Stimulated activated CD4-positive, alpha-beta T cell treated with anti-CD3 and anti-CD28 coated beads, Interleukin-12 subunit alpha, Interleukin-12 subunit beta, amount 100 ng/mL, for 48 hours (primary cell): ENCODE measurements at regions not wholly inside any gene's neighbourhood (a gene's known extent, or its start where the extent isn't known, plus 50 kb on each side); places are given as distances from the start of the nearest gene placed in this dataset.
"Not testable (repeated sequence)": the region's sequence is repeated elsewhere in the genome, so short reads cannot be mapped to it uniquely, and the experiment has no call there.

Experiments used
- DNase-seq, 3 donors: peaks; one replicate each; pipeline ENCODE4 v3.0.0-alpha.2; 2020; ENCODE audit warnings: low read depth in 2 of 3, low spot score in 1 of 3

DNA sequence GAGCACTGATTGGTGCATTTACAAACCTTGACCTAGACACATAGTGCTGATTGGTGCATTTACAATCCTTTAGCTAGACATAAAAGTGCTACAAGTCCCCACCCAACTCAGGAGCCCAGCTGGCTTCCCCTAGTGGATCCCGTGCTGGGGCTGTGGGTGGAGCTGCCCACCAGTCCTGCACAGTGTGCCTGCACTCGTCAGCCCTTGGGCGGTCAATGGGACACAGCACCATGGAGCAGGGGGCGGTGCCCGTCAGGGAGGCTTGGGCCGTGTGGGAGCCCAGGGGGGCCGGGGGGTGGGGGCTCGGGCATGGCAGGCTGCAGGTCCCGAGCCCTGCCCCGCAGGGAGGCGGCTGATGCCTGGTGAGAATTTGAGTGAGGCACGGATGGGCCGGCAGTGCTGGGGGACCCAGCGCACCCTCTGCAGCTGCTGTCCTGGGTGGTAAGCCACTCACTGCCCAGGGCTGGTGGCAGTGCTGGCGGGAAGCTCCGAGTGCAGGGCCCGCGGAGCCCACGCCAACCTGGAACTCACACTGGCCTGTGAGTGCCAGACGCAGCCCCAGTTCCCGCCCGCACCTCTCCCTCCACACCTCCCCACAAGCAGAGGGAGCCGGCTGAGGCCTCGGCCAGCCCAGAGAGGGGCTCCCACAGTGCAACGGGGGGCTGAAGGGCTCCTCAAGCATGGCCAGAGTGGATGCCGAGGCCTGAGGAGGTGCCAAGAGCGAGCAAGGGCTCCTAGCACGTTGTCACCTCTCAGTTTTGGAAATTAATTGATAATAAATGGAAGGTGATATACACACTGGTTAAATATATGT, 207.7 kb downstream of the RAP2B start:
- no peak for DNase-seq

DNA sequence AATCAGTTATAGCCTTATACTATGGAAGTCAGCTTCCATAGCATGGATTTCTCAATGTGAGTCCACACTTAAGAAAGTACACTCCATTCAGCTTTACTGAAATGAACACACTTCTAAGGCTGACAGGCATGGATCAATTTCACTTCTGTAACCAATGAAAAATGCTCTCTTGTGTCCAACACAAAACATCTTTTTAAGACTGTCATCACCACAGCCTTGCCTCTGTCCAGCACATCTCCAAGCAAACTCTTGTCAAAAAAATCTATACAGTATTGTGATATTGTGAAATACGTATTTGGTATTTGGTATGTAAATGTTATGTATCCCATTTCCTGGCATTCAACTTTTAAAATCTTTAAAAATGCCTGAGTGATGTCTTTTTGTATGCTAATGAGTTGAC, 208.7 kb downstream of the RAP2B start:
- no peak for DNase-seq

GRCh38 chr3:153372326-153372725, 210.3 kb downstream of the RAP2B start:
- DNase-seq = no peak

- DNase-seq = no peak
Observed at GRCh38 chr3:153373606-153374005, 211.6 kb downstream of the RAP2B start.

DNA sequence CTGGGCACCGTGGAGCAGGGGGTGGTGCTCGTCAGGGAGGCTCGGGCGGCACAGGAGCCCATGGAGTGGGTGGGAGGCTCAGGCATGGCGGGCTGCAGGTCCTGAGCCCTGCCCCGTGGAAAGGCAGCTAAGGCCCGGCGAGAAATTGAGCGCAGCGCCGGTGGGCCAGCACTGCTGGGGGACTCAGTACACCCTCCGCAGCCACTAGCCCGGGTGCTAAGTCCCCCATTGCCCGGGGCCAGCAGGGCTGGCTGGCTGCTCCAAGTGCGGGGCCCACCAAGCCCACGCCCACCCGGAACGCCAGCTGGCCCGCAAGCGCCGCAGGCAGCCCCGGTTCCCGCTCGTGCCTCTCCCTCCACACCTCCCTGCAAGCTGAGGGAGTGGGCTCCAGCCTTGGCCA, 216.3 kb downstream of the RAP2B start:
- DNase-seq = not testable (repeated sequence)

DNA sequence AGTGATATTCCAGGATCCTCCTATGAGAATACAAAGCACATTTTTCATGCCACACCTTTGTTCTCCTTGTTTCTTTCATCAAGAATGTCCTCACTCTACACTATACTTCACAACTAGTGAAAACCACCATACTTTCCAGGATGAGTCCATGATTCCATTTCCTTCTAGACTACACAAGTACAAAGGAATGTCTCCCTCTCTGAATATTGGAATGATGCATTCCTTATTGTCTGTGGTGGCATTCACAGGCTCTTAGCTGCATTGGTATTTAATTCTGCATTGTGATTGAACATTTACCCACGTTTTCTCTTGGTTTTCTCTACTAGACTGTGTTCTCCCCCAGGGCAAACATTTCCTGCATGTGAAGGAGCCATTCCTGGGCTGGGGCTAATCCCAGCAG, 217.5 kb downstream of the RAP2B start:
- no peak for DNase-seq

- no peak for DNase-seq
Observed at GRCh38 chr3:153385343-153385742, 223.3 kb downstream of the RAP2B start.

DNA sequence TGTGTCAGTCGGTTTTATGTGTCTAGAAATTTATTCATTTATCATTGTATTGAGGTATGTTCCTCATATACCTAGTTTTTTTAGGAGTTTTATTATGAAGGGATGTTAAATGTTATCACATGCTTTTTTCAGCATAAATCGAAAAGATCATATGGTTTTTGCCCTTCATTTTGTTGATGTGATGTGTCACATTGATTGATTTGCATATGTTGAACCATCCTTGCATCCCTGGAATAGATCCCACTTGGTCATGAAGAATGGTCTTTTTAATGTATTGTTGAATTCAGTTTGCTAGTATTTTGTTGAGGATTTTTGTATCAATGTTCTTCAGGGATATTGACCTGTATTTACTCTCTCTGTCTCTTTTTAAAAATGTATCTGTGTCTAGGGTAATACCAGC, 230.3 kb downstream of the RAP2B start:
- no peak for DNase-seq

GRCh38 chr3:153394017-153394416, 232.0 kb downstream of the RAP2B start:
- DNase-seq = no peak

- DNase-seq = no peak
Observed at GRCh38 chr3:153396581-153396980, 234.6 kb downstream of the RAP2B start.

GRCh38 chr3:153397794-153398193, 235.8 kb downstream of the RAP2B start:
- DNase-seq = no peak

- DNase-seq = no peak
Observed at GRCh38 chr3:153399636-153400035, 237.6 kb downstream of the RAP2B start.

DNA sequence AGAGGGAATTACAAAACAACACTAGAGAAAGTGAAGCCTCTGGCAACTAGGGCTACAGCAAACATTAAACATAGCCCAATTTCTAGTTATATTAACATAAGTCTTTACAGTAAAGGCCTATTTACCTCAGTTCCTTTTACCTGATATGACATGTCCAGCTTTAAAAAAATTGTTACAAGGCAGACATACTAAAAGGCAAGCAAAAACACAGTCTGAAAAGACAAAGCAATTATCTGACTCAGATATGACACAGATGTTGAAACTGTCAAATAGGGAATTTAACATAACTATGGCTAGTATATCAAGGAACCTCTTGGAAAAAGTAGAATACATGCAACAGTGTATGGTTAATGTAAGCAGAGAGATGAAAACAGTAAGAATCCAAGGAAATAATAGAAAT, 238.6 kb downstream of the RAP2B start:
- no peak for DNase-seq

DNA sequence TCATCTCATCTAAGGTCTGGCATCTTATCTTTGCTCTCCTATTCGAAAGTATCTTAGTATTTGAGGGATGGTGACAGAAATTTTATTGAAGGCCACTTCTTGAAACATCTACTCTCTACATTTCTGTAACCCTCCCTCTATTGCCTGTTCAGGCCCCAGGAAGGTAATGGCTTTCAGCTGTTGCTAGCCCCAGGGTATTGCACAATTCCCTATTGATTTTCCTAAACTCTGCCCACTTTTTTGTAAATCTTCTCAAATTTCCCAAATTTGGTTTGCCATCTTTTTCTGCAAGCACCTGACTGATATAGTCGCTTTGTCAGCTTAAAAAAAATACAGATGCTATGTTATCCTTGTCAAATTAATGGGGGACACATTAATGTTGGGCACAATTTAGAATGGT, 242.1 kb downstream of the RAP2B start:
- no peak for DNase-seq

GRCh38 chr3:153405320-153405719, 243.3 kb downstream of the RAP2B start:
- DNase-seq = not testable (repeated sequence)

- no peak for DNase-seq
Observed at GRCh38 chr3:153410517-153410916, 248.5 kb downstream of the RAP2B start.

DNA sequence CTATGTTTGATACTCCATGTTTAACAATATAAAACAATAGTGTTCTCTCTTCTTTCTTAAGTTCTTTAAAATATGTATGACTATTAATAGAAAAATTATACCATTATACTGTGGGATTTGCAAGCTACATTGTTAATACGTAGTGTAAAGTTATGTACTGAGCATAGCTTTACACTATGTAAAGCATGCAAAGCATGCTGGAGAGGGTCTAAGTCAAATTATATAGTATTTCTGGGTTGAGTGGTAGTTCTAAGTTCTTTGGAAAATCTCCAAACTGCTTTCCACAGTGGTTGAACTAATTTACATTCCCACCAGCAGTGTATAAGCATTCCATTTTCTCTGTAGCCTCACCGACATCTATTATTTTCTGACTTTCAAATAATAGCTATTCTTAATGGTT, 253.0 kb downstream of the RAP2B start:
- DNase-seq = no peak

GRCh38 chr3:153422314-153422713, 260.3 kb downstream of the RAP2B start:
- no peak for DNase-seq

DNA sequence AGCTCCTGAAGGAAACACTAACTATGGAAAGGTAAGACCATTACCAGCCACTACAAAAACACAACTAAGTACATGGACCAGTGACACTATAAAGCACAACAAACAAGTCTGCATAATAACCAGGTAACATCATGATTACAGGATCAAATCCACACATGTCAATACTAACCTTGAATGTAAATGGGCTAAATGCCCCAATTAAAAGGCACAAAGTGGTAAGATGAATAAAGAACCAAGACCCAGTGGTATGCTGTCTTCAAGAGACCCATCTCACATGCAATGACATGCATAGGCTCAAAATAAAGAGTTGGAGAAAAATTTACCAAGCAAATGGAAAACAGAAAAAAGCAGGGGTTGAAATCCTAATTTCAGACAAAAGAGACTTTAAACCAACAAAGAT, 261.8 kb downstream of the RAP2B start:
- not testable (repeated sequence) for DNase-seq

DNA sequence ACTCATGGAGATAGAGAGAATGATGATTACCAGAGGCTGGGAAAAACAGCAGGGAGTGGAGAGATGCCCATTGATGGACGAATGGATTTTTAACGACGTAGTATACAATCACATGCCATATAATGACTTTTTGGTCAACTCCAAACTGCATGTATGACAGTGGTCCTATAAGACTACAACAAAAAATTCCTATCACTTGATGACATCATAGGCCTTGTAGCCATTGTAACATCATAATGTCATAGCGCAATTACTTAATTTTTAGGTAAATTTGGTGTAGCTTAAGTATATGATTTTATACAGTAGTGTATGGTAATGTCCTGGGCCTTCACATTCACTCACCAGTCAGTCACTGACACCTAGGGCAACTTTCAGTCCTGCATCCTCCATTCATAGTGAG, 264.3 kb downstream of the RAP2B start:
- no peak for DNase-seq

DNA sequence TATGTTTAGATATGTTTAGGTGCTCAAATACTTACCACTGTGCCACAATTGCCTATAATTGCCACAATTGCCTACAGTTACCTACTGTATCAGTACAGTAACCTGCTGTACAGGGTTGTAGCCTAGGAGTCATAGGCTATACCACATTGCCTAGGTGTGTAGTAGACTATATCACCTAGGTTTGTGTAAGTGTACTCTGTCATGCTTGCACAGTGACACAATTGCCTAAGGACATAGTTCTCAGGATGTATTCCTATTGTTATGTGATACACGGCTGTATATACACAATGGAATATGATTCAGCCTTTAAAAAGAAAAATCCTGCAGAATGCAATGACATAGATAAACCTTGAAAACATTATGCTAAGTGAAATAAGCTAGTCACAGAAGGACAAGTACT, 264.8 kb downstream of the RAP2B start:
- no peak for DNase-seq

GRCh38 chr3:153429821-153430220, 267.8 kb downstream of the RAP2B start:
- no peak for DNase-seq

- DNase-seq = no peak
Observed at GRCh38 chr3:153431076-153431475, 269.1 kb downstream of the RAP2B start.
